Amygdala (tissue), 56 donors: ENCODE measurements at regions not wholly inside any gene's neighbourhood (a gene's known extent, or its start where the extent isn't known, plus 50 kb on each side); places are given as distances from the start of the nearest gene placed in this dataset.

ENCODE experiments used
- DNase-seq, 56 donors: peaks; one replicate each; lab custom pipeline; 2025; lab: John Stamatoyannopoulos, UW

DNA sequence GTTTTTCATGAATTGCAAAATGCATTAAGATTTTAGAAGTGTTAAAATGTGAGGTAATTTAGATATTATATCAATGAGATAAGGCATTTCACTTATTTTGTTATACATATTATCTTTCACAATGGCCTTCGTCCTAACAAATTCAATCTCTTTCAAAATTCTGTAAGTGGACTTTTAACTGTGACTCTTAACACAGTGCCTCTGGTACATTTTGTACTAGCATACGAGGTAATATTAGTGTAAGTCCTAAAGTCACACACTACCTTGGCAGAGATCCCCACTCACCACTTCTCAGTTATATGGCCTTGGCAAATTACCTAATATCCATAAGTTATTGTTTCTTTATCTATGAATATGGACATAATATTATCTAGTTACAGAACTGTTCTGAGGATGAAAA lies 101.3 kb upstream of the SLITRK6 start:
- DNase-seq: no peak

DNA sequence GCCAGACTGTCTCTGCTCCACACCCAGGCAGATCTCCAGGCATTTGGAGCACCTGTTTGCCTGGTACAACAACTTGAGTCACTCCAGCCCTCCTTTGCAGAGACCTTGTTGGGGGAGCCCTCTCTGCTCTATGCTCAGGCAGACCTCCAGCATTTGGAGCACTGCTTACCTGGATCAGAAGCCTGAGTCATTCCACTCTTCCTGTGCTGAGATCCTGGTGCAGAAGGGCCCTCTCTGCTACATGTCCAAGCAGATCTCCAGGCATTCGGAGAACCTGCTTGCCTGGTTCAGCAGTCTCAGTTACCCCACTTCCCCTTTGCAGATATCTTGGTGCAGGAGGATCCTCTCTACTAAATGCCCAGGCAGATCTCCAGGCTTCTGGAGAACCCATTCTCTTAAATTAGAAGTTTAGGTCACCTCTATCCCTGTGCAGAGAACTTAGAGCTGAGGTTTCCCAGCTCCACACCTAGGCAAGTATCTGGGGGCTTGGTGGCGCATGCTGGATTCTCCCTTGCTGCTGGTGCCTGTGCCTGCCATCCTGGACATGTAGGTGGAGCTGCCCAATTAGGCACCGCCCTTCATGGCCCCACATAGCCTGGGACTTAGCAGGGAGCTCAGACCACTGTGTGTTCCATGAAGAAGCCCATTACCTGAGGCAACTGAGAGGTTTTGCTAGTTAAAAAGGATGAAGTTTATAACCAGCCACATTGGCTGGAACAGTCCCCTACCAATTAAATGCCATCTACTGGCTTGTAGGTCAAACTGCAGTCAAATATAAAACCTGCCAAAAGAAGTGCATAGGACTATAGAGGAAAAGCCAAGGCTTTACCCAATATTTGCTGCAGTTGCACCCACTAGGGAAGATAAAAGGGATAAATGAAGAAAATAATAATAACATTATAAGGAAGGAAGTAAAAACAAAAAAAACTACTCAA lies 97.6 kb upstream of the SLITRK6 start:
- DNase-seq: no peak

DNA sequence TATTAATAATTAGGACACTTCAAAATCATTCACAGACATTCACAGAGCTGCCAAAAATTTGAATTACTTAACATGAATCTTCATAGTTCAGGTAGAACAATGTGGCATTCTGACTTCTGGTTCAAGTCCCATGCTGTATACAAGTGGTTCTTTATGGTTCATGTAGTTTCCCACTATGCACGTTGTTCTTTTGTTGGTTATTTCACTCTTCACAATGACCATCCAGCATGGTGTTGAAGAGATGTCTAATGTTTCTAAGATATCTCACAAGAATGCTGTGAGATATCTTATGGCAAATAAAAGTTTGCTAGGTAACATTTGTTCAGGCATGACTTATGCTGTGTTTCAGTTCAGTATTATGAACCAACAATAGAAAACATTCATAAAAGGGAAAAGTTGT lies 88.2 kb upstream of the SLITRK6 start:
- no peak for DNase-seq

DNA sequence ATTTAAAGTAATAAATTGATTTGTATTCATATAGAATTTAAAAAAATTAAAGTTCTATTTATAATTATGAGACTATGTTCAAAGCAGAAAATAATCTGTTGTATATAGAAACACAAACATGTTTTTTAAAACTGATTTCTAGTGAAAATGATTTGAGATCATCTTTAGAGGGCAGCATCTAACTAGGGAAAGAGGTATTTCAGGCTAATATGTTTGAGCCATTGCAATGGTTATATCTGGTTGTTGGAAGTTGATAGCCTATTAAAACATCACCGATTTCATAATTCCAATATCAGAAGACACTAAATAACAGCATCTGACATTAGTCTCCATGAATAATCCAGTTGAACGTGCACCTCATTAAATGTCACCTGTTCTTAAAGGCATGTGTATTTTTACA lies 79.8 kb upstream of the SLITRK6 start:
- DNase-seq: no peak

DNA sequence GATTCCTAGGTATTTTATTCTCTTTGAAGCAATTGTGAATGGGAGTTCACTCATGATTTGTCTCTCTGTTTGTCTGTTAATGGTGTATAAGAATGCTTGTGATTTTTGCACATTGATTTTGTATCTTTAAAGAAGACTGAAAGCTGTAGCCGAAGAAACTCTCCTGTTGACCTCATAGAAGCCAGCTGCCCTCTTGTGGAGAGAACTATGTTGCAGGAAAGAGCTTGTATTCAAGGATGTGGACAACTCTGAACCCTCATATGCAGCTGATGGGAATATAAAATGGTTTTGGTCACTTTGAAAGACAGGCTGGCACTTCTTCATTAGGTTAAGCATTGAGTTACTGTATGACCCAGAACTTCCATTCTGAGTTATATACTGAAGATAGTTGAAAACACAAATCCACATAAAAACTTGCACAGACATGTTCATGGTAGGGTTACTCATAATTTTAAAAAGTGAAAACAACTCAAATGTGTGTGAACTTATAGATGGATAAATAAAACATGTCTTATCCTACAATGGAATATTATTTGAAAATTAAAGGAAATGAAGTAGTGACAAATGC lies 65.8 kb upstream of the SLITRK6 start:
- DNase-seq: no peak

DNA sequence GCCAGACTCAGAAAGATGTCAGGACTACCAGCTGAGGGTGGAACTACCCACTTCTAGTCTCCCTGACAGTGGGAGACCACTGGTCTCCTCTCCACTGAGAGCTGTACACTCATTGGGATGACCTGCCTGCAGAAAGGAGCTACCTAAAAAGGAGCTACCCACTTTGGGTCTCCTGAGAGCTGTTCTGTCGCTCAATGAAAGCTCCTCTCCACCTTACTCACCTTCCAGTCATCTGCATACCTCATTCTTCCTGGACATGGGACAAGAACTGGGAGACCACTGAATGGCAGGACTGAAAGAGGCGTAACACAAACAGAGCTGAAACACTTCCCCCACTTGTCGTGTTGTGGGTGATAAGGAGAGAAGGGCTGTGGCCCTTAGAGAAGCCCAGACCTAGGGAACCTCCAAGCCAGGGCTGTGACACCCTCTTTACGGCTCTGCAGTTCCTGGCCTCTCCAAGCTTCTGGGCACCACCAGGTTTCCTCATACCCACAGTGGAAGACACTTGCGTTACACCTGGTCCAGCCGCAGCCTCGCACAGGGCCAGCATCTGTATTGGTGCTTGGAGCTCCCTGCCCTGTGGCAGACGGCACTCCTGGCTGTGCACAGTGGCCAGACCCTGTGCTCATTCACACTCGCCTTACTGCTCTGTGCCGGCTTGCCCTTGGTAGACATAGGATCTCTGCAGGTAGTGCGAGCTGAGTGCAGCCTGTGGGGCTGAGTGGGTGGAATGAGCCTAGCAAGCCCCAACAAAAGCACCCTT lies 54.9 kb upstream of the SLITRK6 start:
- DNase-seq: no peak

DNA sequence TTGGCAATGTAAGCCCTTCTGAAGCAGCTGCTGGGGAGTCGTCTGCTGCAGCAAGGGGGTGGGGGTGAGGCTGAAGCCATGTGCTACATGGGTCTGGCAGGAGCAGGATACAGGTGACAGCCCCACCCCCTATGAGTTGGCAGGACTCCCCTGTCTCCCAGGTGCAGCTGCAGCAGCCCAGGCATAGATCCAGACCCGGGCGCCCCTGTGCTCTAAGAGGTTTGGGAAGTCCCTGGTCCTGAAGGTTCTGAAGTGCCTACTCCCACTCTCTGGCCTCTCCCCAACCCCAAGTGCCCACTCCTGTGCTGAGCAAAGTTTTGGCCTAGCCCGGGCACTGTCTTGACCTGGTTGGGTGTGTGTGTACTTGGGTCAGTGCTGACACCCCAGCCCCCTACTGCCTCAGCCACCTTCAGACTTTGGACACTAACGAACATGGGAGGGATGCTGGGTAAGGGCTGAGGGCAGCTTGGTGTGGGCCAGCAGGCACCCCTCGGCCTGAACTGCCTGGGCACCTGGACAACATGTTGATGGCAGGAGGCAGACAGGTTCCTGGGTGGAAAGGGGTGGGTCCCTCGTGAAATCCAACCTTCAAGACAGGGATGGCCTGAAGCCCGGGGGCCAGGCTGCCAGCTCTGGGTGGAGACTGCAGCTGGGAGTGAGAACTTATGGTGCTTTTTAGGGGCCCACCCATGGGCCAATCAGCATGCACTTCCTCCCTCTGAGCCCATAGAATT lies 54.1 kb upstream of the SLITRK6 start:
- no peak for DNase-seq
